Esophagus muscularis mucosa (tissue), 3 donors: ENCODE measurements at regions not wholly inside any gene's neighbourhood (a gene's known extent, or its start where the extent isn't known, plus 50 kb on each side); places are given as distances from the start of the nearest gene placed in this dataset.

ENCODE experiments used
- POLR2A ChIP-seq: fragments of 450-650 bp; IDR thresholded peaks from one replicate; pipeline ENCODE4 v1.6.1; 2017; ENCODE audit warnings: antibody characterized with exemption, moderate library complexity, mild to moderate bottlenecking, low read depth
- TF ChIP-seq, protein P1 (sequence below), 3 experiments: fragments of 200-600 bp in 2 of 3; fragments of 450-650 bp in 1 of 3; sonication (generic) in 2 of 3; IDR thresholded peaks; one replicate each; pipeline ENCODE4 v1.5.1; 2017 to 2019; ENCODE audit warnings: antibody characterized with exemption in 3 of 3, mild to moderate bottlenecking in 2 of 3, moderate library complexity in 1 of 3

DNA sequence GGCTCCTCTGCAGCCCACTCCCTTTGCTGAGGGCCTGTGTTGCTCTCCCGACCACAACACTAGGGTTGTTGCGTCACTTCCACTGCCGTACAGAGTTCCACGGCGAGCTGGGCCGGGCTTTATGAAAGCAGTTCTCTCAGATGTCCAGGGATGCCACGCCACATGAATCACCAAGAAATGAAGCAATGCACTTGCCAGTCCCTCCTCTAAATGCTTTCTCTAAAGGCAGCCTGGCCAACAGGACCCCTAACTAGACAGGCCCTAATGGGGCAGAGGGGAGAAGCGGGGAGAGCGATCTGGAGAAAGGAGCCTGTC lies 188.7 kb downstream of the CTTN start:
- no peak for TF ChIP-seq POLR2A
- TF ChIP-seq, protein P1, sequence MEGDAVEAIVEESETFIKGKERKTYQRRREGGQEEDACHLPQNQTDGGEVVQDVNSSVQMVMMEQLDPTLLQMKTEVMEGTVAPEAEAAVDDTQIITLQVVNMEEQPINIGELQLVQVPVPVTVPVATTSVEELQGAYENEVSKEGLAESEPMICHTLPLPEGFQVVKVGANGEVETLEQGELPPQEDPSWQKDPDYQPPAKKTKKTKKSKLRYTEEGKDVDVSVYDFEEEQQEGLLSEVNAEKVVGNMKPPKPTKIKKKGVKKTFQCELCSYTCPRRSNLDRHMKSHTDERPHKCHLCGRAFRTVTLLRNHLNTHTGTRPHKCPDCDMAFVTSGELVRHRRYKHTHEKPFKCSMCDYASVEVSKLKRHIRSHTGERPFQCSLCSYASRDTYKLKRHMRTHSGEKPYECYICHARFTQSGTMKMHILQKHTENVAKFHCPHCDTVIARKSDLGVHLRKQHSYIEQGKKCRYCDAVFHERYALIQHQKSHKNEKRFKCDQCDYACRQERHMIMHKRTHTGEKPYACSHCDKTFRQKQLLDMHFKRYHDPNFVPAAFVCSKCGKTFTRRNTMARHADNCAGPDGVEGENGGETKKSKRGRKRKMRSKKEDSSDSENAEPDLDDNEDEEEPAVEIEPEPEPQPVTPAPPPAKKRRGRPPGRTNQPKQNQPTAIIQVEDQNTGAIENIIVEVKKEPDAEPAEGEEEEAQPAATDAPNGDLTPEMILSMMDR (IDR thresholded peaks at IDR 0.05), result no peak
